HG03460 (cell line): ENCODE measurements at regions not wholly inside any gene's neighbourhood (a gene's known extent, or its start where the extent isn't known, plus 50 kb on each side); places are given as distances from the start of the nearest gene placed in this dataset.

ENCODE experiments used
- ATAC-seq: cut with Tn5 transposase; IDR thresholded peaks from one replicate; pipeline ENCODE4 v1.9.1; 2021; ENCODE audit not compliant: unreplicated experiment

DNA sequence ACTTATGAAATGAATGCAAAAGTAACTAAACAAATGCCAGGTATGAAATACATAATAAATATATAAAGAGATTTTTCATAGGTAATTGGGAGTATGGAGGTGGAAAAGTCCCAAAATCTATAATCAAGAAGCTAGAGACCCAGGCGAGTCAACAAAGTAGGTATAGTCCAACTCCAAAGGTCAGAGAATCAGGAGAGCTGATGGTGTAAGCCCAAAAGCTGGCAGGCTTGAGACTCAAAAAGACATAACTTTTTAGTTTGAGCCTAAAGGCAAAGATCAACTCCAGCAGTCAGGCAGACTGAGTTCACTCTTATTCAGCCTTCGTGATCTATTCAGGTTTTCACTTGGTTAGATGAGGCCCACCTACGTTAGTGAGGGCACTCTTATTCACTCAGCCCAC is 157.4 kb upstream of the TMCO5A start:
- ATAC-seq, result no peak

GRCh38 chr15:37783290-37783689 is 151.2 kb upstream of the TMCO5A start:
- ATAC-seq, result no peak

DNA sequence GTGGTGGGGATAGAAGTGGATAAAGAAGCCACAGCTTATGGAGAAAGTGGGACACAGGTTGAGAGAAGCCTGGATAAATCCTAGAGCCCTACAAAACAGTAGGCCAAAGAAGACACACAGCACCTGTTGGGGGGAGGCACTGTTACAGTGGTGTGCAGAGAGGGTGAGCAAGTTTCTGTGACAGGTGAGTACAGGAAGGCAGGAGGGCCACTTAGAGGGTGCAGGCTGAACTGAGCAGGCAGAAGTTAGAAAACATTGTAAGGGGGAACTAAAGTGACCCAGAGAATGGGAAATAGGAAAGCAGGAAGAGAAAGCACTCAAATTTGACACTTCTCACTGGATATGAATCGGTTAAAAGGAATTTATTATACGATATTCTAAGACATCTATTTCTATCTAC is 146.1 kb upstream of the TMCO5A start:
- no peak for ATAC-seq

DNA sequence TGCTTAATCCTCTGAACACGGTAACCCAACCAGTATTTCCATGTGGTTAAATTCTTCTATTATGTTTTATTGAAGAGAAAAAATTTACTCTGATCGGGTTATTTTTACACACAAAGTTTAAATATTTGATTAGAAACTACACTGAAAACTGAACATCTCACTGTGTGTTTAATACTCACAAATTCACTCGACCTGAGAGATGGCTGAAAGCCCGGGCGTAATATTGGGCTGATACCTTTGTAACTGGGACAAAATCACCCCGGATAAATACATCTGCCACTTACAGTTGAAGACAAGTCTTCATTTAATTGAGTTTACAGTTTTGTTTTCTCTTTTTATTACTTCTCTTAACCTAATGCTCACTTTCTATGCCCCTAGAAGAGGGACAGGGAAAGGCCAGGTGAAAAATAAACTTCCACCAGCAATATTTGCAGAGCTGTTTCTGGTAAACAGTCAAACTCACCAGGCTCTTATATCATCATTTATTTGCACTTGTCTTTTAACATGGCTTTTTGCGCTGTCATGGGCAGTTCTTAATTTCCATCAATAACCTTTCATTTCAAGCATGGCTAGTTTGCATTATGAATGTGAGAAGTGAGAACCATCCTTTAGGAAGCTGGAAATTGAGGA is 145.6 kb upstream of the TMCO5A start:
- ATAC-seq, result no peak

DNA sequence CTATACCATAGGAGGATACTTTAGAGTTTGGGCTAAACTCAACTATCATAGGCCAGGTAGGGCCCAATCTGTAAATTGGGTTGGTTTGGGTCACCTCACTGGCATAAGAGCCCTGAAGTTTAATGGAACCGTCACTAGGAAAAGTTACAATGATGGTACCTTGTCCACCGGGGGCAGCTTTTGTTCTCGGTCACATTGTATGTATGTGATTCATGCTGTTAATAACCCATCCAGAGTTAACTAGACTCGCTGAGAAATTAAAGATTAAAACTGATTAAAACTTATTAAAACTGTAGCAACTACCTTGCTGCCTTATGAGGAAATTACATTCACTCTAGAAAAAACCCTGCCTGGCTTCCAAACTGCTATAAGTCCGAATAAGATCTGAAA is 145.0 kb upstream of the TMCO5A start:
- no peak for ATAC-seq

GRCh38 chr15:37789881-37790280 is 144.6 kb upstream of the TMCO5A start:
- no peak for ATAC-seq

DNA sequence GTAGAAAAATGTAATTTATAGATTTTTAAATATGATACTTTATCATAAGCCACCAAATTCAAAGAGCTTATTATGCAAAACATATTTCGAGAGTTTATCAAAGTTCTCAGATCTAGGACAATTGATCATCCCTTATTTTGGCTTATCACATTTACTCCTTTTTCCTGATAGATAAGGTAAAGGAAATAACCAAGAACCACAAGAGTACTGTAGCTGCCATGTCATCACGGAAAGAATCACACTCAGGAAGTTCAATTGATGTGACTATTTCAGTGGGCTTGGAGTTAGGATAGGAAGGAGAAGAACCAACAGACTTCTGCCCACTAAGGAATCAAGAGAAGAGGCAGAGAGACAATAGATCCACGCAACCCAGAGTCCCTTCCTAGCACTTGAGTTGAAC is 142.7 kb upstream of the TMCO5A start:
- no peak for ATAC-seq

DNA sequence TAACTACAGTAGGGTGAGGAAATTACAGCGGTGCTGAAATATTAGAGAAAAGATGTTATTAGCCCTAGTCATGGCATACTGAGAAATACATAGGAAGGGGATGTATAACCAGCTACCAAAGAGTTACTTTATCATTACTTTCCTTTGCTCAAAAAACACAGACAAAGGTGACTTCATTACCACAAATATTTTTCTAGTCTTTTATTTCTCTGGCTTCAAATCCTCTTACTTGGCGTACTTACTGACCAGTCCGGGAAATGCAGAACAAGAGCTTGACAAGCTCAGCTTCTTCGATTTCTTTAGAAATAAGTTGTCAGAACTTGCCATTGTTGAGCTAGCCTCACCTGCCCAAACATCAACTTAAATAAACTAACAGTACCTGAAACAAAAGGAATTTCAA is 142.1 kb upstream of the TMCO5A start:
- no peak for ATAC-seq

DNA sequence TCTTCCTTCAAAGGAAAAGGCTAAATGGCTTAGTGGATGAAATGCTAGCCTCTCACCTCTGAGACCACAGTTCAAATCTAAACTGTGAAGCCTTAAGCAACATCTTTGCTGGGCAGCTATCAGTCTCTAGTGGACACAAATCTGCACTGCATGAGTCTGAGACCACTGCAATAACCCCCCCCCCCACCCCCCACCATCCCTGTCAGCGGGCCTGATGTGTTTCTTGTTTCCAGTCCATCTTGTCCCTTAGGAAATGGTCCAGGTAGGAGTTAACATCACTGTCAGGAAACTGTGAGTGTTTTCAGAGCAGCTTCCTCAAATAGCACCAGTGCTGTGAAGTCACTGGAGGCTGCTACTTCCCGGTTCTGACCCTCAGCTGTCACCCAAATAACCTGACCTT is 140.6 kb upstream of the TMCO5A start:
- no peak for ATAC-seq

DNA sequence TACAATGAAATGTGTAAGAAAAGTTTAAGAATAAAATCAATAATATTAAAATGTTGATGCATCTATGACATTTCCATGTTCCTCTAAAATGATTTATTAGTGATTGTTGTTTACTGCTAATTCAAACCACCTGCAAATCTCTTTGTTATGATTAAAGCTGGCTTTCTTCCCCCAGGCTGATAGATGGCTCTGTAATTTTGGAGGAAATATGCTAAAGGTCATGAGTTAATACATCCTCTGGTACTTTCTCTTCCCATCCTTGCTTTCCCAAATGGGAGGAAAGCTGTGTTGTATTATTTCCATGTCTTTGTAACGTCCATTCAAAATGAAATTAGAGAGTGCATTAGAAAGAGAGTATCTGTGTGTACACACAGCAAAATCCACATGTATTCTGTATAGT is 139.5 kb upstream of the TMCO5A start:
- no peak for ATAC-seq

DNA sequence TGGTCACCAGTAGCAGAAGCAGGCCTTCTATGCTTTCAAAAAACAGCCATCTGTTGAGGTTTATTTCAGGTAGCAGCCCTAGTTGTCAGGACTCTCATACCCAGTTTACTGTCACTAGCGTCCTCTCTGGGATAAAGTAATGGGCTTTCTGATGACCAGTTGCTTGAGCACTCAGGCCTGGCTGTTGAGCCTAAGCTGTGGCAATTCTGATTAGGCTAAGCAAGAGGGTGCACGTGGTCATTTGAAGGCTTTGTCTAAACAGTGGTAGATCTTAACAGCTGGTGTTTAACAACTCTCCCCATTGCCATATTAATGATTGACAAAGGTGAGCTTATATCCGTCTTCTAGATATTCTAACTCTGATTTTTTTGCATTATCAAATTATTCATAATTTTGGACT is 132.9 kb upstream of the TMCO5A start:
- no peak for ATAC-seq

GRCh38 chr15:37806808-37807207 is 127.6 kb upstream of the TMCO5A start:
- no peak for ATAC-seq

GRCh38 chr15:37810381-37810780 is 124.1 kb upstream of the TMCO5A start:
- no peak for ATAC-seq

- no peak for ATAC-seq
These were observed 121.1 kb upstream of the TMCO5A start for GRCh38 chr15:37813306-37813705.

- no peak for ATAC-seq
These were observed 119.5 kb upstream of the TMCO5A start for GRCh38 chr15:37814847-37815515.

DNA sequence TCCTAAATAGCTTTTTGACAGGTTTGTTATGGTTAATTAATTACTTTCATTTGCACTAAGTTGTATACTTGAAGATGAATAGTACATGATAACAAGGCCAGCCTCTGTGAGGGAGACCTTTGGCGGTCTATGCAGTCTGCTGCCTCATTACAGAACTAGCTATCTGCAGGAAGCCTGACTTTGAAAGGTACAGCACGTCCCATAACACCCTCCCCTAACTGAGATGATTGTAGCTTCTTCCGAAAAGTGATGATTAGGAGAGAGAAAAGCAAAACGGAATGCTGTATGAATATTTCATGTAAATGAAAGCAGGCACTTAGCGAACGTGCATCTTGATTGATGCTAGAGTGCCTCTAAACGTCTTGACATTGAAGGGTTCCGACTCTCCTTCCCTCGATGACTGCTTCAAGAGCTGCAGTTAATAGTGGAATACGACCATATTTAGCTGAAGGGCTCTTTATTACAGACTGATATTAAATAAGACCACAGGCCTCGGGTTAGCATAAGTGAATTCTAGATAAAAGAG is 116.2 kb upstream of the TMCO5A start:
- ATAC-seq, result no peak

DNA sequence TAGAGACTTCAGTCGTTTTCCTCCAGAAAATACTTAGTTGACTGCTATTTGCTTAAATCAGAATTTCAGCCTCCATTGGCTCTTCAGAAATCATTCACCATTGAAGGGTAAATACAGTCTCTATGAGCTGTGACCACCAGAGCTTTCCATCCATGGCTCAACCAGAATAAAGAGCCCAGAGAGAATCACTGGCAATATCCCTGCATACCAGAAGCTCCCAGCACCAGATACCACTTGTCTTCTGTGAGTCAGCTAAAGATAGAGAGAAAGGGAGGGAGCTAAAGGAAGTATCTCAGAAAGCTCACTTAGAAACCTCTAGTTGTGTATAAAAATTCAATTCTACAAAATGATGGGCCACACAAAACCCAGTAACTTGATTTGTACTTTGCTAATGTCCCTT is 115.2 kb upstream of the TMCO5A start:
- ATAC-seq, result no peak

DNA sequence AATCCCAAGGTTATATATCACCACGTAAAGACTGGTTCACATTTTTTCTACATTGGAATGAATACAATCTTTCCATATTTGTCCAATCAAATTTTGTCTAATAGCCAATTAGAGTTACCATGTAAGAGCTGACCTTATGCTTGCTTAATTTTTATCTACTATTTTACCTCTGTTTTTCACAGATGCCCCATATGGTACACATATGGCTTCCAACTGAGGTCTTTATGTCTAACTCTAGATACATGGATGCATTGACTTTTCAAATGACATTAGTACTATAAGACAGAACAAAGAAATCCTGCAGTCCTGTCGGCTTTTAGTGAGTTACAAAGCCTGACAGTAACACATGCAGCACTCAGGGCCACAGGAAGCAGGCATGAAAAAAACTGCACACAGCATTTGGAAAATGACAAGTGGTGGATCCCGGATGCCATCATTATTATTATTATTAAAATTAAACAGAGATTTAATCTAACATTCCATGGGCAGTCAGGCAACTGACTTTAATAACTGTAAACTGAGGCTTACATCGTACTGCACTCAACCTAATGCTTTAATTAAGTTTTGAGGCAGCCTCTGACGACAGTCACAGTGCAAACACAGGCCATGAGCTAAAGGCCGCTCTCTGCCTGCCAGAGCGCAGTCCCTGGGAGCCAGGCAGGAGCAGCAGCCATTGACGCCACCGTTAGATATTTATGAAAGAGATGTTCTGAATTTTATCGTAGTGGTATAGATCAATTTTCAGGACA is 113.9 kb upstream of the TMCO5A start:
- no peak for ATAC-seq

DNA sequence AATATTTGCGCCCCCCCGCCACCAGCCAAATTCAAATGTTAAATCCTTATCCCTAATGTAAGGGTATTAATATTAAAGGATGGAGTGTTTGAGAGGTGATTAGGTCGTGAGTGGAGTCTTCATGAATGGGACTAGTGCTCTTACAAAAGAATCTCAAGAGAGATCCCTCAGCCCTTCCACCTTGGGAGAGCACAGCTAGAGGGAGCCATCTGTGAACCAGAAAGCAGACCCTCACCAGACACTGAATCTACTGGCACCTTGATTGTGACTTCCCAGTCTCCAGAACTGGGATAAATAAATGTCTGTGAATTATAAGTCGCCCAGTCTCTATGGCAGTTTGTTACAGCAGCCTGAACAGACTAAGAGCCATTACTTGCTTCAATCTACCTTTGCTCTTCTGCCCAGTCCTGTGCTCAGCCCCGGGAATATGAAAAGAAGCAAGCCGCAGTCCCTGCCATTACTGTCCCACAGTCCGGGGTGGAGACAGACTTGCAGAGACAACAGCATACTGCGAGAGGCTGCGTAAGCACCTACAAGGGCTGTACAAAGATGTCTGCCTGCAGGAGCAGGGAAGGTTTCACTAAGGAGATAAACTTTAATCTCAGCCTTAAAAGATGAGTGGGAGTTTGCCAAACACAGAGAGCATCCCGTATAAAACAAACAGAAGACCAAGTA is 110.7 kb upstream of the TMCO5A start:
- no peak for ATAC-seq

GRCh38 chr15:37824717-37825382 is 109.6 kb upstream of the TMCO5A start:
- ATAC-seq, result no peak

GRCh38 chr15:37837276-37837675 is 97.2 kb upstream of the TMCO5A start:
- ATAC-seq, result no peak
